Neural cell (in vitro differentiated cells): ENCODE measurements at regions not wholly inside any gene's neighbourhood (a gene's known extent, or its start where the extent isn't known, plus 50 kb on each side); places are given as distances from the start of the nearest gene placed in this dataset.

Experiments used
- H2AFZ ChIP-seq: fragments of 200-600, 300-800 bp; sonication (generic), shearing (Covaris generic); 2 replicates; pipeline ENCODE4 v1.6.0; 2014; ENCODE audit warnings: low read depth, mild to moderate bottlenecking, antibody characterized with exemption, low read length, moderate library complexity
- H3F3A ChIP-seq: fragments of 200-600 bp; shearing (Covaris generic); 2 replicates; pipeline ENCODE4 v1.6.1; 2016; ENCODE audit warnings: mild to moderate bottlenecking, moderate library complexity, mixed read lengths, antibody characterized with exemption, low read length; ENCODE audit not compliant: insufficient read depth, poor library complexity, severe bottlenecking
- H3K27ac ChIP-seq: fragments of 200-600, 300-800 bp; sonication (generic), shearing (Covaris generic); 2 replicates; pipeline ENCODE4 v1.5.1; 2014; ENCODE audit warnings: mild to moderate bottlenecking, low read length, moderate library complexity
- H3K27me3 ChIP-seq: fragments of 300-800, 200-600 bp; sonication (generic), shearing (Covaris generic); 2 replicates; pipeline ENCODE4 v1.6.0; 2014; ENCODE audit warnings: mild to moderate bottlenecking, low read depth, low read length, moderate library complexity; ENCODE audit not compliant: insufficient read depth
- H3K36me3 ChIP-seq: fragments of 300-800, 200-600 bp; sonication (generic), shearing (Covaris generic); 2 replicates; pipeline ENCODE4 v1.5.1; 2014; ENCODE audit warnings: mild to moderate bottlenecking, antibody characterized with exemption, low read length, moderate library complexity; ENCODE audit not compliant: insufficient read depth
- H3K4me2 ChIP-seq: fragments of 300-800, 200-600 bp; sonication (generic), shearing (Covaris generic); 2 replicates; pipeline ENCODE4 v1.6.0; 2014; ENCODE audit warnings: mild to moderate bottlenecking, low read length
- H3K4me3 ChIP-seq: fragments of 300-800, 200-600 bp; sonication (generic), shearing (Covaris generic); 2 replicates; pipeline ENCODE4 v1.5.1; 2014; ENCODE audit warnings: mild to moderate bottlenecking, low read length, moderate library complexity
- H3K79me2 ChIP-seq: fragments of 200-600 bp; shearing (Covaris generic); replicated peaks from 2 replicates; pipeline ENCODE4 v1.6.0; 2014; ENCODE audit warnings: mild to moderate bottlenecking, low read length, moderate library complexity; ENCODE audit not compliant: insufficient read depth
- H3K9ac ChIP-seq: fragments of 300-800, 200-600 bp; sonication (generic), shearing (Covaris generic); 2 replicates; pipeline ENCODE4 v1.6.1; 2016; ENCODE audit warnings: mild to moderate bottlenecking, low read length, mixed read lengths
- H3K9me2 ChIP-seq: fragments of 200-600 bp; shearing (Covaris generic); 2 replicates; pipeline ENCODE4 v1.6.1; 2016; ENCODE audit warnings: mild to moderate bottlenecking, low read length, mixed read lengths; ENCODE audit not compliant: insufficient read depth
- H3K9me3 ChIP-seq: fragments of 200-600, 300-800 bp; sonication (generic), shearing (Covaris generic); 2 replicates; pipeline ENCODE4 v1.6.1; 2016; ENCODE audit warnings: mild to moderate bottlenecking, mixed run types, low read length, moderate library complexity, mixed read lengths
- H4K20me1 ChIP-seq: fragments of 200-600 bp; shearing (Covaris generic); 2 replicates; pipeline ENCODE4 v1.6.1; 2016; ENCODE audit warnings: mild to moderate bottlenecking, mixed run types; ENCODE audit not compliant: insufficient read depth
- CTCF ChIP-seq: fragments of 450-650 bp; IDR thresholded peaks from 2 replicates; pipeline ENCODE4 v1.5.1; 2014; ENCODE audit warnings: antibody characterized with exemption, mild to moderate bottlenecking, moderate library complexity; ENCODE audit not compliant: poor library complexity, severe bottlenecking
- EP300 ChIP-seq: fragments of 450-650 bp; conservative IDR thresholded peaks from 2 replicates; pipeline ENCODE4 v1.6.1; 2014; ENCODE audit warnings: antibody characterized with exemption, mild to moderate bottlenecking, moderate library complexity; ENCODE audit not compliant: poor library complexity, severe bottlenecking
- MXI1 ChIP-seq: fragments of 450-650 bp; conservative IDR thresholded peaks from 2 replicates; pipeline ENCODE4 v1.6.1; 2014; ENCODE audit warnings: antibody characterized with exemption, mild to moderate bottlenecking; ENCODE audit not compliant: poor library complexity, severe bottlenecking
- POLR2AphosphoS5 ChIP-seq: IDR thresholded peaks from 2 replicates; pipeline ENCODE4 v1.6.1; 2012
- RAD21 ChIP-seq: fragments of 450-650 bp; conservative IDR thresholded peaks from 2 replicates; pipeline ENCODE4 v1.6.1; 2014; ENCODE audit warnings: antibody characterized with exemption, mild to moderate bottlenecking, moderate library complexity
- REST ChIP-seq: IDR thresholded peaks from 2 replicates; pipeline ENCODE4 v1.6.1; 2012; ENCODE audit warnings: borderline replicate concordance
- SMC3 ChIP-seq: fragments of 450-650 bp; conservative IDR thresholded peaks from 2 replicates; pipeline ENCODE4 v1.6.1; 2014; ENCODE audit warnings: antibody characterized with exemption, mild to moderate bottlenecking, moderate library complexity; ENCODE audit not compliant: poor library complexity
- TAF1 ChIP-seq: IDR thresholded peaks from 2 replicates; pipeline ENCODE4 v1.6.1; 2012; ENCODE audit warnings: low read depth

DNA sequence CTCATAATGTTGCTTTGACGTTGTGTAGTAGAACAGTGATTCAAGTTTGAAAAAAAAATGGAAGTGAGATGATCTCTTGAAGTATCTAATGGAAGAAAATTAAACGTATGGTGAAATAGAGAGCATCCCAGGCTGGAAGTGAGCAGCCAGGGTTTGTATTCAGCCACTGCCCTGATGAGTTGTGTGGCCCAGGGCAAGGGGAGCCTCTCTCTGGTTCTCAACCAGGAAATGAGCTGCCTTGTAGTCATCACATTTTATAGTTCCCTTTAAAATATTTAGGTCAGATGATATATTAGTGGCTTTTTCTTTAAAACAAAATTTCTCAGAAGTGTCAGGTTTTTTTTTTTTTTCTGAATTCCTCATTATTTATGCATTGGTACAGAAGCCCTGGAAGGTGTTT, 150.3 kb downstream of the GPAT3 start:
- Histone ChIP-seq H3K36me3 (no peaks in the 10 kb centered on the region), H4K20me1 (no peaks in the 10 kb centered on the region), H2AFZ (no peak overlapping the region), H3K4me2 (no peak overlapping the region), H3K9me2 (no peaks in the 10 kb centered on the region), H3K4me3 (no peak overlapping the region), H3K9me3 (no peaks in the 10 kb centered on the region), H3F3A (no peaks in the 10 kb centered on the region), H3K27ac (no peak overlapping the region), H3K9ac (no peak overlapping the region), H3K27me3 (no peaks in the 10 kb centered on the region), H3K79me2 (no peaks in the 10 kb centered on the region)
- TF ChIP-seq TAF1 (no peak), REST (no peak), CTCF (no peak), RAD21 (no peak), POLR2AphosphoS5 (no peak), EP300 (no peak), MXI1 (no peak)

DNA sequence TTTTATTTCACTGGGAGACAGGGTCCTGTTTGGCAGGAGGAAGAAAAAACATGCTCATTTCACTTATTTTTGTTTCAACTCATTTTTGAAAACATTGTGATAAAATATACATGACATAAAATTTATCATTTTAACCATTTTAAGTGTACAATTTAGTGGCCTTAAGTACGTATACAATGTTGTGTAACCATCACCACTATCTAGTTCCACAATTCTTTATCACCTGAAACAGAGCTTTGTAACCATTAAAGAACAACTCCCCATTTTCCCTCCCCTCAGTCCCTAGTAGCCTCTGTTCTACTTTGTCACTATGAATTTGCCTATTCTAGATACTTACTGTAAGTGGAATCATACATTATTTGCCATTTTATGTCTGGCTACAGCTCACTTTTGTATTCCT, 143.8 kb downstream of the GPAT3 start:
- H3K27me3 ChIP-seq: no peaks in the 10 kb centered on the region
- H3K4me2 ChIP-seq: no peak overlapping the region
- no peaks in the 10 kb centered on the region for H3K9me2 ChIP-seq
- no peak overlapping the region for H3K27ac ChIP-seq
- H3K9ac ChIP-seq: no peak overlapping the region
- no peaks in the 10 kb centered on the region for H3F3A ChIP-seq
- no peak overlapping the region for H2AFZ ChIP-seq
- TF ChIP-seq CTCF (no peak), SMC3 (no peak), REST (no peak), RAD21 (no peak), MXI1 (no peak), POLR2AphosphoS5 (no peak), EP300 (no peak), TAF1 (no peak)
- H4K20me1 ChIP-seq: no peaks in the 10 kb centered on the region
- H3K4me3 ChIP-seq: no peak overlapping the region
- H3K36me3 ChIP-seq: no peaks in the 10 kb centered on the region
- H3K9me3 ChIP-seq: no peaks in the 10 kb centered on the region
- H3K79me2 ChIP-seq: no peaks in the 10 kb centered on the region
